ENCODE measurements at regions not wholly inside any gene's neighbourhood (a gene's known extent, or its start where the extent isn't known, plus 50 kb on each side); places are given as distances from the start of the nearest gene placed in this dataset.
"Not testable (repeated sequence)": the region's sequence is repeated elsewhere in the genome, so short reads cannot be mapped to it uniquely, and the experiment has no call there.

DNA sequence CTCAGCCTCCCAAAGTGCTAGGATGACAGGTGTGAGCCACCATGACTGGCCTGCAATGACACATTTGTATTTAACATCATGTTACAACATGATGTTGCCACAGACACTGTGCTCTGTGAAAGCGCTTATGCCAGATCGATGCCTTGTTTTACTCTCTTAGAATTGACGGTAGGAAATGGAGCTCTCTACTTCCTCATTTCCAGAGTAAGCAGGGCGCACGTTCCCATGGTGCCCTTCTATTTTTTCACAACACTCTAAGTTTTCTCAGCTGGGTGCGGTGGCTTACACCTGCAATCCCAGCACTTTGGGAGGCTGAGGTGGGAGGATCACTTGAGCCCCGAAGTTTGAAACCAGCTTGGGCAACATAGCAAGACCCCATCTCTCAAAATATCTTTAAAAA is 60.7 kb upstream of the DHRSX start:
- DNase-seq, result no peak

DNA sequence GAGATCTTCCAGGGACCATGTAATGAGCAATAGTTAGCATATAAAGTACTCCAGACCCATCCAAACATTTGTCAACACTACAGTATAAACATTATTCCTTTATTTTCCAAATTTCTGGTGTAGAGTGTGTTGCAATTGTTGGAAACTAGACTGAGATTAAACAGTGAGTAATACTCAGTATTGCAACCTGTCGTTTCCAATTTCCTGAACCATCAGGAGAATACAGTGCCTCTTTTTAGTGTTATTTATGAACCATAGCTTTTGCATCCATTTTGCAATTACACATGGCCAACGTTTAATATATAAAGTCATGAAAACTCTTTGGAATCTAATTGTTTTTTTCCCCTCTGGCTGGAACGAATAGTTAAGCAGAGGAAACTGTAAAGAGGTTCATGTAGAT is 58.3 kb upstream of the DHRSX start:
- no peak for DNase-seq

DNA sequence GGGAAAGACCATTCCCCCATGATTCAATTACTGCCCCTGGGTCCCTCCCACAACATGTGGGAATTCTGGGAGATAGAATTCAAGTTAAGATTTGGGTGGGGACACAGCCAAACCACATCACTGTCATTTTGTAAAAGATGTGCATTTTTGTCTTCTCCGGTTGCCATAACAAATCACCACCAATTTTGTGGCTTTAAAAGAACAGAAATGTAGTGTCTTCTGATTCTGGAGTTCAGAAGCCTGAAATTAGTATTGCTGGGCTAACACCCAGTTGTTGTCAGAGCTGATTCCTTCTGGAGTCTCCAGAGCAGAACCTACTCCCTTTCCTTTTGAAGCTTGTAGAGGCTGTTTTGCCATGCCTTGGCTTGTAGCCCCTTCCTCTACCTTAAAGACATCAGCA is 54.1 kb upstream of the DHRSX start:
- DNase-seq, result no peak

DNA sequence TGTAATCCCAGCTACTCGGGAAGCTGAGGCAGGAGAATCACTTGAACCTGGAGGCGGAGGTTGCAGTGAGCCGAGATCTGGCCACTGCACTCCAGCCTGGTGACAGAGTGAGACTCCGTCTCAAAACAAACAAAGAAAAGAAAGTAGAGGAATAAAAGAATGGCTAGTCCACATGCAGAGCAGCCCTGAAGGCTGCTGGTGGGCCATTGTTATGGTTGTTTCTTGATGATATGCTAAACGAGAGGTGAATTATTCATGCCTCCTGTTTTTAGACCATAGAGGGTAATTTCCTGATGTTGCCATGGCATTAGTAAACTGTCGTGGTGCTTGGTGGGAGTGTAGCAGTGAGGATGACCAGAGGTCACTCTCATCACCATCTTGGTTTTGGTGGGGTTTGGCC is 53.3 kb upstream of the DHRSX start:
- not testable (repeated sequence) for DNase-seq

DNA sequence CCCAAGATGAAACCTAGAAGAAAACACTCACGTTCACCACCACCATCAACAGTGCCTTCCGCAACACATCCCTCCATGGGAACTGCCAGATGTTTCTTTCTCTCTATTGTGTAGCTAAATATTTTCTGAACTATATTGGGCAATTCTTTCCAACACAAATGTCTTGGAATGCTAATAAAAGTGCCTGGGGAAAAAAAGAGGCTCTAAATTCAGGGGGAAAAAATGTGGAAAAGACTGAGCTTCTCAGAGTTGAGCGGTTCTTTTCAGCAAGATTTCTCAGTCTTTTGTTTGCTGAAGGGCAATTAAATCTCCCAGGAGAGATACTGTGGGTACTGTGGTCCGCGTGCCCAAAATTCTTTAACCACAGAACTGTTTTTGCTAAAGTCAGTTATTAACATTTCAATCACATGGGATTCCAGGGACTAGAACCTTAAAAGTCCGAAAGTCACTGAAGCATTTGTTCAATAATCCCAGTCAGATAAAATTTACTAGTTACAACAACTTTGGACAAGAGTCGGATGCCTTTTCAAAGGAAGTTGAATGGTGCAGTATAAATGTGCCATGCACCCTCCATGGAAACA is 51.9 kb upstream of the DHRSX start:
- no peak for DNase-seq

DNA sequence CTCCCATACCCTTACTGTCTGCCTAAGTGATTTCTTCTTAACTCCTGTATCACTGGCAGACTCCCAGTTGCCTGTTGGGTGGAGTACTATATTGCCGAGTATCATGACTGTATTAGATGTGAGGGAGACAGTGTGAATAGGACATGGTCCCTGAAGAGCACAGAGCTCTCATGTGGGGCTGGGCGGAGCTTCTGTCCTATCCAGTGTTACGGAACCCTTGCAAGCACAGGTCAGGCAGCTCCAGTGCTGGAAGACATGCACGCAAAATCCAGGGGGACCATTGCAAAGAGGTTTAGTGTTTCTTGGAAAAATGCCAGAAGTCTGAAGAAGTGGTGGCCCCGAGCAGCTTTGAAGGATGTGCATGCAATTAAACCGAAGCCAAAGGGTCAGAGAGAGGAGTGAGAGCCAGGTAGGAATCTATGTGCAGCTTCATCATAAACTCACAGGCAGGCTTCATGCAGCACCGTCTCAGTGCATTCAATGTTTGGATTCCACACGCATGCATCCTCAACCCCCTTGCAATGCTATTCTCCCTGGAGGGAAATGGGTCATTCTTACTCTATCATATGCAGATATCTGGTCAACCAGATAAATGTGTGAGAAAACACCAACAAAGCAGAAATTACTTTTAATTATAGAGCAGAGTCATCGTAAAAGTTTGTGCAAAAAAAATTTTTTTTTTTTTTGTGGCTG is 49.7 kb upstream of the DHRSX start:
- DNase-seq, result no peak
